Osteoblast (primary cell): ENCODE measurements at regions not wholly inside any gene's neighbourhood (a gene's known extent, or its start where the extent isn't known, plus 50 kb on each side); places are given as distances from the start of the nearest gene placed in this dataset.

Experiments
- DNase-seq: peaks from one replicate; pipeline ENCODE4 v3.0.0; 2011; ENCODE audit warnings: low spot score, mixed read lengths; ENCODE audit not compliant: insufficient read length; ENCODE audit errors: missing footprints
- H2AFZ ChIP-seq: 2 replicates; pipeline ENCODE4 v1.6.0; 2011; ENCODE audit warnings: mild to moderate bottlenecking, low read length
- H3K27ac ChIP-seq: 2 replicates; pipeline ENCODE4 v1.5.1; 2011; ENCODE audit warnings: mild to moderate bottlenecking, low read depth, low read length, moderate library complexity
- H3K27me3 ChIP-seq: 2 replicates; pipeline ENCODE4 v1.6.0; 2012; ENCODE audit warnings: mild to moderate bottlenecking, control low read depth, inconsistent platforms, low read length, moderate library complexity; ENCODE audit not compliant: insufficient read depth
- H3K36me3 ChIP-seq: 2 replicates; pipeline ENCODE4 v1.5.1; 2011; ENCODE audit warnings: mild to moderate bottlenecking, low read length, control low read depth, moderate library complexity; ENCODE audit not compliant: insufficient read depth
- H3K4me1 ChIP-seq: 2 replicates; pipeline ENCODE4 v1.5.1; 2011; ENCODE audit warnings: mild to moderate bottlenecking, low read length, control low read depth, moderate library complexity; ENCODE audit not compliant: insufficient read depth
- H3K4me2 ChIP-seq: 2 replicates; pipeline ENCODE4 v1.6.0; 2011; ENCODE audit warnings: mild to moderate bottlenecking, low read length; ENCODE audit not compliant: insufficient read depth
- H3K4me3 ChIP-seq: fragments of 200-600 bp; sonication (generic); 3 replicates; pipeline ENCODE4 v1.5.1; 2012; ENCODE audit warnings: mild to moderate bottlenecking, low read length, inconsistent platforms; ENCODE audit not compliant: insufficient read depth
- H3K79me2 ChIP-seq: 2 replicates; pipeline ENCODE4 v1.6.0; 2012; ENCODE audit warnings: mild to moderate bottlenecking, low read length, control low read depth, inconsistent platforms; ENCODE audit not compliant: insufficient read depth
- H3K9me3 ChIP-seq: 2 replicates; pipeline ENCODE4 v1.5.1; 2011; ENCODE audit warnings: low read depth, low read length, control low read depth
- H4K20me1 ChIP-seq: 2 replicates; pipeline ENCODE4 v1.6.0; 2012; ENCODE audit warnings: mild to moderate bottlenecking, low read length, control low read depth; ENCODE audit not compliant: insufficient read depth
- TF ChIP-seq, protein P1 (sequence below): IDR thresholded peaks from 2 replicates; pipeline ENCODE4 v1.5.1; 2011; ENCODE audit warnings: mild to moderate bottlenecking, low read depth, low read length, moderate library complexity; ENCODE audit errors: extremely low read depth

DNA sequence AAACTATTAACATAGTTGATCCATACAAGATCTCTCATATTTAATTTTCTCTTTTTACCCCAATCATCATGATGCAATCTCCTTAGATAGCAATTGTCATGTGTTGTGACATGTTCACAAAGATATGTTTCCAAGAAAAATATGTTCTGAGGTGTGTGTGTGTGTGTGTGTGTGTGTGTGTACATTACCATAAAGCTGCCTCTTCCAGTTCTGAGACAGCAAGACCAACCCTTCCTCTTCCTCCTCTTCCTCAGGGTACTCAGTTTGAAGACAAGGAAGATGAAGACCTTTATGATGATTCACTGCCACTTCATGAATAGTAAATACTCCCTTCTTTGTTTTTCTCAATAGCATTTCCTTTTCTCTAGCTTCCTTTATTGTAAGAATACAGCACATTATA, 303.3 kb upstream of the PRDM9 start:
- H3K27ac ChIP-seq = no peak overlapping the region
- H4K20me1 ChIP-seq = no peaks in the 10 kb centered on the region
- H3K4me1 ChIP-seq = no peaks in the 10 kb centered on the region
- no peak overlapping the region for H3K4me3 ChIP-seq
- H3K9me3 ChIP-seq = no peaks in the 10 kb centered on the region
- no peak for DNase-seq
- no peaks in the 10 kb centered on the region for H3K36me3 ChIP-seq
- TF ChIP-seq, protein P1, sequence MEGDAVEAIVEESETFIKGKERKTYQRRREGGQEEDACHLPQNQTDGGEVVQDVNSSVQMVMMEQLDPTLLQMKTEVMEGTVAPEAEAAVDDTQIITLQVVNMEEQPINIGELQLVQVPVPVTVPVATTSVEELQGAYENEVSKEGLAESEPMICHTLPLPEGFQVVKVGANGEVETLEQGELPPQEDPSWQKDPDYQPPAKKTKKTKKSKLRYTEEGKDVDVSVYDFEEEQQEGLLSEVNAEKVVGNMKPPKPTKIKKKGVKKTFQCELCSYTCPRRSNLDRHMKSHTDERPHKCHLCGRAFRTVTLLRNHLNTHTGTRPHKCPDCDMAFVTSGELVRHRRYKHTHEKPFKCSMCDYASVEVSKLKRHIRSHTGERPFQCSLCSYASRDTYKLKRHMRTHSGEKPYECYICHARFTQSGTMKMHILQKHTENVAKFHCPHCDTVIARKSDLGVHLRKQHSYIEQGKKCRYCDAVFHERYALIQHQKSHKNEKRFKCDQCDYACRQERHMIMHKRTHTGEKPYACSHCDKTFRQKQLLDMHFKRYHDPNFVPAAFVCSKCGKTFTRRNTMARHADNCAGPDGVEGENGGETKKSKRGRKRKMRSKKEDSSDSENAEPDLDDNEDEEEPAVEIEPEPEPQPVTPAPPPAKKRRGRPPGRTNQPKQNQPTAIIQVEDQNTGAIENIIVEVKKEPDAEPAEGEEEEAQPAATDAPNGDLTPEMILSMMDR = no peak
- no peaks in the 10 kb centered on the region for H3K79me2 ChIP-seq
- H2AFZ ChIP-seq = no peak overlapping the region
- no peak overlapping the region for H3K4me2 ChIP-seq
- H3K27me3 ChIP-seq = no peaks in the 10 kb centered on the region

DNA sequence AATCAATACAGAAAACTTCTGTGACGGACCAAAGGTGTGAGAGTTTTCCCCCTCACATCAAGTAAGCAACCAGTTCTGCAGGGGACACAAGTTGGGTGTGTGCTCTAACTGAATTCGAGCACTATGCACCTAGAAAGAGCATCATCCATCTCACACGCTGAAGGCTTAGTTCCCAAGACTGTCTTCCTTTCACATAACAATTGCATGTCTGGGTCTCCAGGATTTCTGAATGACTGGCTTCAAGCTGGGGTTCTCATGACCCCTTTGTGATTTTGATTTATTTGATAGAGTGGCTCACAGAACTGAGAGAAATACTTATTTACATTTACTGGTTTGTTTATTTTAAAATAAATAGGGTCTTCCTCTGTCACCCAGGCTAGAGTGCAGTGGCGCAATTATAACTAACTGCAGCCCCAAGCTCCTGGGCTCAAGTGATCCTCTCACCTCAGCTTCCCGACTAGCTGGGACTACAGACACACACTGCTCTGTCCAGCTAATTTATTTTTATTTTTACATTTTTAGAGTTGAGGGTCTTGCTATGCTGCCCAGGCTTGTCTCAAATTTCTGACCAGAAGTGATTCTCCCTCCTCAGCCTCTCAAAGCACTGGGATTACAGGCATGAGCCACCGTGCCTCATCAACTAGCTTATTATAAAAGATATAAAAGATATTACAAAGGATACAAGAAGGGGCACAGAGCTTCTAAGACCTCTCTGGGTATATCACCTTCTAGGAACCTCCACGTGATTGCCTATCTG, 316.7 kb upstream of the CDH12 start:
- H3K4me2 ChIP-seq = no peak overlapping the region
- no peaks in the 10 kb centered on the region for H4K20me1 ChIP-seq
- H3K36me3 ChIP-seq = no peaks in the 10 kb centered on the region
- H2AFZ ChIP-seq = no peak overlapping the region
- no peak for DNase-seq
- H3K27ac ChIP-seq = no peak overlapping the region
- no peaks in the 10 kb centered on the region for H3K27me3 ChIP-seq
- no peak overlapping the region for H3K4me3 ChIP-seq
- H3K79me2 ChIP-seq = no peaks in the 10 kb centered on the region
- peaks cover 6% of the 10 kb centered on the region for H3K9me3 ChIP-seq
- H3K4me1 ChIP-seq = no peaks in the 10 kb centered on the region
- TF ChIP-seq, protein P1 = no peak

DNA sequence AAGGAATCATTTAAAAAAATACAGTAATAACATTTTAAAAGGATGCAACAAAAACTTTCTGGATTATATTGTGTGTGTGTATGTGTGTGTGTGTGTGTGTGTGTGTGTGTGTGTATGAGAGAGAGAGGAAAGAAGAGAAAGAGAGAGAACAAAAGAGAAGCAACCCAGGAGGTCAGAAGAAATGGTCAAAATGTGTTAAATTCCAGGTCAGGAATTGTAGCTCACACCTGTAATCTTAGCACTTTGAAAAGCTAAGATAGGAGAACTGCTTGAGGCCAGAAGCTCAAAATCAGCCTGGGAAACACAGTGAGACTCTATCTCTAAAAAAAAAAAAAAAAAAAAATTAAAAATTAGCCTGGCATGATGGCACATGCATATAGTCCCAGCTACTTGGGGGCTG, 311.8 kb upstream of the CDH12 start:
- no peak overlapping the region for H3K4me2 ChIP-seq
- H3K4me3 ChIP-seq = no peak overlapping the region
- H3K36me3 ChIP-seq = no peaks in the 10 kb centered on the region
- no peaks in the 10 kb centered on the region for H3K27me3 ChIP-seq
- TF ChIP-seq, protein P1 = no peak
- no peaks in the 10 kb centered on the region for H3K4me1 ChIP-seq
- no peaks in the 10 kb centered on the region for H3K79me2 ChIP-seq
- no peaks in the 10 kb centered on the region for H4K20me1 ChIP-seq
- H2AFZ ChIP-seq = no peak overlapping the region
- H3K27ac ChIP-seq = no peak overlapping the region
- DNase-seq = no peak
- peaks cover 3% of the 10 kb centered on the region for H3K9me3 ChIP-seq

DNA sequence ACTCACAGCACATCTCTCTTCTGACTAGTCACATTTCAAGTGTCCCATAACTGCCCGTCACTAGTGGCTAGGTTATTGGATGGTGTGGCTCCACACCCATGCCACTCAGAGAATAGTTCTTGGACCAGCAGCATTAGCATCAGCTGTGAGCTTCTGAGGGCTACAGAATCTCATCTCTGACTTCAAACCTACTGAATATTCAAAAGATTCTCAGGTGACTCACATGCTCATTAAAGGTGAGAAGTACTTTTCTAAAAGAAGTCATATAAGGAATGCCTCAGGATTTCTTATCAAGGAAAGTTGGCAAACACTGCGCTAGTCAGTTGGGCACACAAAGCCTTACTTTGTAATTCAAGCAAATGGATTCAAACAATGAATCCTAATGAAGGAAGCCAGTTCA, 305.0 kb upstream of the CDH12 start:
- TF ChIP-seq, protein P1 = no peak
- no peak for DNase-seq

More for the DNA sequence above, 305.0 kb upstream of the CDH12 start:
- Histone ChIP-seq H4K20me1 (no peaks in the 10 kb centered on the region), H3K79me2 (no peaks in the 10 kb centered on the region), H3K4me1 (no peaks in the 10 kb centered on the region), H3K27me3 (no peaks in the 10 kb centered on the region), H3K27ac (no peak overlapping the region), H2AFZ (no peak overlapping the region), H3K9me3 (no peaks in the 10 kb centered on the region), H3K4me2 (no peak overlapping the region), H3K4me3 (no peak overlapping the region), H3K36me3 (no peaks in the 10 kb centered on the region)
